ENCODE measurements at regions not wholly inside any gene's neighbourhood (a gene's known extent, or its start where the extent isn't known, plus 50 kb on each side); places are given as distances from the start of the nearest gene placed in this dataset.
"Not testable (repeated sequence)": the region's sequence is repeated elsewhere in the genome, so short reads cannot be mapped to it uniquely, and the experiment has no call there.

DNA sequence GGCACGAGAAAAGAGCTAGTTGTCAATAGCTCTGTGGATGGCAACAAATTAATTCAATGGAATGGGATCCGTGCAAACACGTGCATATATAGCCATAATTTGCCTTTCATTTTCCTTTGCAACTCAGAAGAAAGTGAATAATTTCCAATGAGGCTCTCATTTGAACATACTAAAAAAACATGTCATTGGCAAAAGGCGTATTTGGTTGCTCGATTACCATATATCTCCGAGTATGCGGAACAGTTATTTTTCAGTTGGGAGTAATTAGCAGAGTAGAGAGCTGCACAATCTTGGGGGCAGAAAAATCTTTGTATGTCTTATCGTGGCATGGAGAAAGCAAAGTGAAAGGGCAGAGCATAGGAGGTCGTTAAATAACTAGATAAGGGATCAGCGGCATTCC, 257.4 kb downstream of the SV2B start:
- no peak overlapping the region for H3K27ac ChIP-seq (ENCODE audit: low read length)
- H3K27me3 ChIP-seq (ENCODE audit: insufficient read depth, low read depth, low read length), result no peaks in the 10 kb centered on the region
- H3F3A ChIP-seq (ENCODE audit: insufficient read depth, low read length, poor library complexity, severe bottlenecking), result no peaks in the 10 kb centered on the region
- H3K4me3 ChIP-seq (ENCODE audit: low read length), result no peak overlapping the region
- H3K9me3 ChIP-seq (ENCODE audit: low read length), result no peaks in the 10 kb centered on the region
- H2AFZ ChIP-seq (ENCODE audit: low read depth, low read length), result no peak overlapping the region
- TF ChIP-seq MXI1 (conservative IDR thresholded peaks at IDR 0.05; ENCODE audit: poor library complexity, severe bottlenecking) (no peak), TAF1 (IDR thresholded peaks at IDR 0.05; ENCODE audit: low read depth) (no peak), POLR2AphosphoS5 (IDR thresholded peaks at IDR 0.05) (no peak), SMC3 (conservative IDR thresholded peaks at IDR 0.05; ENCODE audit: poor library complexity) (no peak), EP300 (conservative IDR thresholded peaks at IDR 0.05; ENCODE audit: poor library complexity, severe bottlenecking) (no peak), RAD21 (conservative IDR thresholded peaks at IDR 0.05) (no peak), EZH2 (IDR thresholded peaks at IDR 0.05; ENCODE audit: borderline replicate concordance, insufficient read depth, low read length, poor library complexity, severe bottlenecking) (no peak)
- TF ChIP-seq, protein P1, sequence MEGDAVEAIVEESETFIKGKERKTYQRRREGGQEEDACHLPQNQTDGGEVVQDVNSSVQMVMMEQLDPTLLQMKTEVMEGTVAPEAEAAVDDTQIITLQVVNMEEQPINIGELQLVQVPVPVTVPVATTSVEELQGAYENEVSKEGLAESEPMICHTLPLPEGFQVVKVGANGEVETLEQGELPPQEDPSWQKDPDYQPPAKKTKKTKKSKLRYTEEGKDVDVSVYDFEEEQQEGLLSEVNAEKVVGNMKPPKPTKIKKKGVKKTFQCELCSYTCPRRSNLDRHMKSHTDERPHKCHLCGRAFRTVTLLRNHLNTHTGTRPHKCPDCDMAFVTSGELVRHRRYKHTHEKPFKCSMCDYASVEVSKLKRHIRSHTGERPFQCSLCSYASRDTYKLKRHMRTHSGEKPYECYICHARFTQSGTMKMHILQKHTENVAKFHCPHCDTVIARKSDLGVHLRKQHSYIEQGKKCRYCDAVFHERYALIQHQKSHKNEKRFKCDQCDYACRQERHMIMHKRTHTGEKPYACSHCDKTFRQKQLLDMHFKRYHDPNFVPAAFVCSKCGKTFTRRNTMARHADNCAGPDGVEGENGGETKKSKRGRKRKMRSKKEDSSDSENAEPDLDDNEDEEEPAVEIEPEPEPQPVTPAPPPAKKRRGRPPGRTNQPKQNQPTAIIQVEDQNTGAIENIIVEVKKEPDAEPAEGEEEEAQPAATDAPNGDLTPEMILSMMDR (IDR thresholded peaks at IDR 0.05; ENCODE audit: poor library complexity, severe bottlenecking), result no peak
- TF ChIP-seq, protein P2, sequence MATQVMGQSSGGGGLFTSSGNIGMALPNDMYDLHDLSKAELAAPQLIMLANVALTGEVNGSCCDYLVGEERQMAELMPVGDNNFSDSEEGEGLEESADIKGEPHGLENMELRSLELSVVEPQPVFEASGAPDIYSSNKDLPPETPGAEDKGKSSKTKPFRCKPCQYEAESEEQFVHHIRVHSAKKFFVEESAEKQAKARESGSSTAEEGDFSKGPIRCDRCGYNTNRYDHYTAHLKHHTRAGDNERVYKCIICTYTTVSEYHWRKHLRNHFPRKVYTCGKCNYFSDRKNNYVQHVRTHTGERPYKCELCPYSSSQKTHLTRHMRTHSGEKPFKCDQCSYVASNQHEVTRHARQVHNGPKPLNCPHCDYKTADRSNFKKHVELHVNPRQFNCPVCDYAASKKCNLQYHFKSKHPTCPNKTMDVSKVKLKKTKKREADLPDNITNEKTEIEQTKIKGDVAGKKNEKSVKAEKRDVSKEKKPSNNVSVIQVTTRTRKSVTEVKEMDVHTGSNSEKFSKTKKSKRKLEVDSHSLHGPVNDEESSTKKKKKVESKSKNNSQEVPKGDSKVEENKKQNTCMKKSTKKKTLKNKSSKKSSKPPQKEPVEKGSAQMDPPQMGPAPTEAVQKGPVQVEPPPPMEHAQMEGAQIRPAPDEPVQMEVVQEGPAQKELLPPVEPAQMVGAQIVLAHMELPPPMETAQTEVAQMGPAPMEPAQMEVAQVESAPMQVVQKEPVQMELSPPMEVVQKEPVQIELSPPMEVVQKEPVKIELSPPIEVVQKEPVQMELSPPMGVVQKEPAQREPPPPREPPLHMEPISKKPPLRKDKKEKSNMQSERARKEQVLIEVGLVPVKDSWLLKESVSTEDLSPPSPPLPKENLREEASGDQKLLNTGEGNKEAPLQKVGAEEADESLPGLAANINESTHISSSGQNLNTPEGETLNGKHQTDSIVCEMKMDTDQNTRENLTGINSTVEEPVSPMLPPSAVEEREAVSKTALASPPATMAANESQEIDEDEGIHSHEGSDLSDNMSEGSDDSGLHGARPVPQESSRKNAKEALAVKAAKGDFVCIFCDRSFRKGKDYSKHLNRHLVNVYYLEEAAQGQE (IDR thresholded peaks at IDR 0.05; ENCODE audit: borderline replicate concordance), result no peak
- no peak overlapping the region for H3K4me2 ChIP-seq (ENCODE audit: low read length)
- H3K36me3 ChIP-seq (ENCODE audit: insufficient read depth, low read length), result no peaks in the 10 kb centered on the region
- no peak overlapping the region for H3K9ac ChIP-seq (ENCODE audit: low read length)
- H3K9me2 ChIP-seq (ENCODE audit: insufficient read depth, low read length), result no peaks in the 10 kb centered on the region
- H4K20me1 ChIP-seq (ENCODE audit: insufficient read depth), result no peaks in the 10 kb centered on the region
- no peaks in the 10 kb centered on the region for H3K79me2 ChIP-seq (replicated peaks; ENCODE audit: insufficient read depth, low read length)

DNA sequence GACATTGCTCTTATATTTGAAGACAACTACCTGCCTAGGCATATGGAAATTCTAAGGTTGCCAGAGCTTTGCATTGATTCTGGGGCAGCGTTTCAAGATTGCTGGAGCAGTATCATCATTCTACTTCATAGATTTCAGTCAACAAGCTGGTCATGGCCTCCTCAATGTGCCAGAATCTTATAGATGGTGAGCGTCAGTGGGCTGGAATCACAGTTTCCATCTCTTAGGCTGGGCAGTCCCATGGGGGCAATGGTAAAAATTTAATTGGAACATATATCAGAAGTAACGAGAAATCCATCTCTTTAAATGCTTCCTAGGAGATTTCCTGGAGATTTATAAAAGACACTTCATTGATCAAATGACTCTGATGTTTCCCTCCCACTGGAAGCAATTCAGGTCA, 258.3 kb downstream of the SV2B start:
- H4K20me1 ChIP-seq (ENCODE audit: insufficient read depth), result no peaks in the 10 kb centered on the region
- H2AFZ ChIP-seq (ENCODE audit: low read depth, low read length), result no peak overlapping the region
- H3K4me2 ChIP-seq (ENCODE audit: low read length), result no peak overlapping the region
- no peaks in the 10 kb centered on the region for H3K27me3 ChIP-seq (ENCODE audit: insufficient read depth, low read depth, low read length)
- H3K4me3 ChIP-seq (ENCODE audit: low read length), result no peak overlapping the region
- H3K9ac ChIP-seq (ENCODE audit: low read length), result no peak overlapping the region
- no peaks in the 10 kb centered on the region for H3K9me3 ChIP-seq (ENCODE audit: low read length)
- no peaks in the 10 kb centered on the region for H3K9me2 ChIP-seq (ENCODE audit: insufficient read depth, low read length)
- no peak overlapping the region for H3K27ac ChIP-seq (ENCODE audit: low read length)
- H3K36me3 ChIP-seq (ENCODE audit: insufficient read depth, low read length), result no peaks in the 10 kb centered on the region
- no peak for TF ChIP-seq TAF1 (IDR thresholded peaks at IDR 0.05; ENCODE audit: low read depth)
- no peak for TF ChIP-seq RAD21 (conservative IDR thresholded peaks at IDR 0.05)
- no peak for TF ChIP-seq EZH2 (IDR thresholded peaks at IDR 0.05; ENCODE audit: borderline replicate concordance, insufficient read depth, low read length, poor library complexity, severe bottlenecking)
- TF ChIP-seq, protein P2 (IDR thresholded peaks at IDR 0.05; ENCODE audit: borderline replicate concordance), result no peak
- no peak for TF ChIP-seq SMC3 (conservative IDR thresholded peaks at IDR 0.05; ENCODE audit: poor library complexity)
- no peak for TF ChIP-seq POLR2AphosphoS5 (IDR thresholded peaks at IDR 0.05)
- no peak for TF ChIP-seq MXI1 (conservative IDR thresholded peaks at IDR 0.05; ENCODE audit: poor library complexity, severe bottlenecking)
- TF ChIP-seq, protein P1 (IDR thresholded peaks at IDR 0.05; ENCODE audit: poor library complexity, severe bottlenecking), result no peak
- no peak for TF ChIP-seq EP300 (conservative IDR thresholded peaks at IDR 0.05; ENCODE audit: poor library complexity, severe bottlenecking)
- H3F3A ChIP-seq (ENCODE audit: insufficient read depth, low read length, poor library complexity, severe bottlenecking), result no peaks in the 10 kb centered on the region
- H3K79me2 ChIP-seq (replicated peaks; ENCODE audit: insufficient read depth, low read length), result no peaks in the 10 kb centered on the region

DNA sequence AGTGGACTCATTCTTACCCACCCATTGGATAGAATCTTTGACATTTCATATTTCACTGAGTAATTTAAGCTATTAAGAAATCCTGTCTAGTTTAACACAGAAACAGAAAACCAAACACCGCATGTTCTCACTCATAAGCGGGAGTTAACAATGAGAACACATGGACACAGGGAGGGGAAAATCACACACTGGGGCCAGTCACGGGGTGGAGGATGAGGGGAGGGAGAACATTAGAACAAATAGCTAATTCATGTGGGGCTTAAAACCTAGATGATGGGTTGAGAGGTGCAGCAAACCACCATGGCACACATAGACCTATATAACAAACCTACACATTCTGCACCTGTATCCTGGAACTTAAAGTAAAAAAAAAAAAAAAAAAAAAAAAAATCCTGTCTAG, 261.6 kb downstream of the SV2B start:
- H3F3A ChIP-seq (ENCODE audit: insufficient read depth, low read length, poor library complexity, severe bottlenecking); H3K9me3 ChIP-seq (ENCODE audit: low read length); H3K9me2 ChIP-seq (ENCODE audit: insufficient read depth, low read length); H4K20me1 ChIP-seq (ENCODE audit: insufficient read depth); H3K36me3 ChIP-seq (ENCODE audit: insufficient read depth, low read length); H3K9ac ChIP-seq (ENCODE audit: low read length); H2AFZ ChIP-seq (ENCODE audit: low read depth, low read length); H3K4me2 ChIP-seq (ENCODE audit: low read length); H3K79me2 ChIP-seq (replicated peaks; ENCODE audit: insufficient read depth, low read length); H3K4me3 ChIP-seq (ENCODE audit: low read length); H3K27me3 ChIP-seq (ENCODE audit: insufficient read depth, low read depth, low read length); H3K27ac ChIP-seq (ENCODE audit: low read length): not testable (repeated sequence)
